Kidney glomerular epithelial cell (primary cell): ENCODE measurements at regions not wholly inside any gene's neighbourhood (a gene's known extent, or its start where the extent isn't known, plus 50 kb on each side); places are given as distances from the start of the nearest gene placed in this dataset.
A peak's percentile ranks its signal among the peaks of the same experiment; 100 is the strongest.

Experiments used
- DNase-seq: peaks from one replicate; lab custom pipeline; 2025; lab: John Stamatoyannopoulos, UW

DNA sequence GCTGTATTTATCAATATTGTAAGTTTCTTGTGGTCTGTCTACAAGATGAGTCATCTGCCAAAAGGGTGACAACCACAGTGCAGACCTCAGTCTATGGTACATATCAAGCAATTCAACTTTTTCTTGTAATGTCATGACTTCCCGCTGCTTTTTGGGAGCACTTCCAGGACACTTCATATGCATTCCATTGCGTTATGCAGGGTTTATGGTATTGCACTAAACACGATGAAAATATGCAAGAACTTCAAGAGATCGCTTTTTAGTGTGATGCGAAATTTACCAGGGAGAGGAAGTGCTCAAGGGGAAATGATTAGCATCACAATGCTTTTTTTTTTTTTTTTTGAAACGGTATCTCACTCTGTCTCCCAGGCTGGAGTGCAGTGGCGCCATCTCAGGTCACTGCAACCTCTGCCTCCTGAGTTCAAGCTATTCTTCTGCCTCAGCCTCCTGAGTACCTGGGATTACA lies 166.5 kb downstream of the TFAP2A start:
- no peak for DNase-seq

DNA sequence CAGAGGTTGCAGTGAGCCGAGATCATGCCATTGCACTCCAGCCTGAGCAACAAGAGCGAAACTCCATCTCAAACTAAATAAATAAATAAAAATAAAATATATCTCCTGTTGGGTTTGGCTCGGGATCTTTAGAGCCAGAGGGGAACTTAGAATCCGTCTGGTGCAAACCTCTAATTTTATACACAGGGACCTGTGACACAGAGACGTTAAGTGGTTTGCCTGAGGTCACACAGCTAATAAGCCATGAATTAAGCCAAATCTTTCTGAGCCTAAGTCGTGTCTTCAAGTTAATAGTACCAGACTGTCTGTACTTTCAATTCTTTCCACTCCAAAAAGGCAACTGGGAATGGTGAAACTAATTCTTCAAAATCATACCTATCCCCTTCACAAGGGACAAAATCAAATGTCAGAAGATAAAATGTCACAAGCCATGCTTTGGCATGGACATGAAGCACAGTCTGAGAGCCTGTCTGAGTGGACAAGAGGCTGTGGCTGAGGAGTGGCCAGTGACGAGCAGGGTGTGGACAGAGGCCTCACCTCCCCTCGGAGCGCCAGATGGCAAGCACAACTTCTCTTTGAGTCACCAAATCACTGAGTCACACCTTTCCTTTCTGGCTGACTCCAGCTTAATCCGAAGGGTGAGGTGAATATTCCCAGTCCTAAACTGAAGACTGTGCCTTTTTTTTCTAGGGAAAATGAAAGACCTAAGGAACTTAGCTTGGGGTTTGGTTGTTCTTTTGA lies 177.4 kb downstream of the TFAP2A start:
- peak; percentile 3 for DNase-seq

DNA sequence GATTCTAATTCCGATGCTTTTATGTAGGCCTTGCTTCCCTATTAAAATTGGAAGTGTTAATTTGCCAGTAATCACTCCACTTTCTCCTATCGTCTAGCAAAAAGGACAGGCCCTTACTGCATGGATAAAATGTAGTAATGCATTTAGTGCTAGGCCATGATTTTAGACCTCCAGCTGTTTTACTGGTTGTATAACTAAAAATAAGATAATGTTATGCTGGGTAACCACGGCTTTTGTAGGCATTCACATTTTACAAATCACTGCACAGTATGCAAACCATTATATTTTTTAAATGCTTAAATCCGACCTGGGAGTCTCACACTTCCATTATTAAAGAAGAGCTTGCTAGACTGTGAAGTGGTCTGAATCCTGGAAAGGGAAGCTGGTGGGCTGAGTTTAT lies 179.5 kb downstream of the TFAP2A start:
- no peak for DNase-seq

DNA sequence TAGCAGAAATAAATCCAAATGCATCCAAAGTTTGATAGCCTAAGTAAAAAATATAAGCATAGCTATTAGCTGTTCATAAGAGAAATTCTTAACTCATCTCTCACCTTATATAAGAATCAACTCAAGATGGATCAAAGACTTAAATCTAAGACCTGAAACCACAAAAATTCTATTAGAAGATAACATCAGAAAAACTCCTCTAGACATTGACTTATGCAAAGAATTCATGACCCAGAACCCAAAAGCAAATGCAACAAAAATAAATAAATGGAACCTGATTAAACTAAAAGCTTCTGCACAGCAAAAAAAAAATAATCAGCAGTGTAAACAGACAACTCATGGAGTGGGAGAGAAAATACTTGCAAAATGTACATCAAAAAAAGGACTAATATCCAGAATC lies 184.3 kb downstream of the TFAP2A start:
- no peak for DNase-seq

DNA sequence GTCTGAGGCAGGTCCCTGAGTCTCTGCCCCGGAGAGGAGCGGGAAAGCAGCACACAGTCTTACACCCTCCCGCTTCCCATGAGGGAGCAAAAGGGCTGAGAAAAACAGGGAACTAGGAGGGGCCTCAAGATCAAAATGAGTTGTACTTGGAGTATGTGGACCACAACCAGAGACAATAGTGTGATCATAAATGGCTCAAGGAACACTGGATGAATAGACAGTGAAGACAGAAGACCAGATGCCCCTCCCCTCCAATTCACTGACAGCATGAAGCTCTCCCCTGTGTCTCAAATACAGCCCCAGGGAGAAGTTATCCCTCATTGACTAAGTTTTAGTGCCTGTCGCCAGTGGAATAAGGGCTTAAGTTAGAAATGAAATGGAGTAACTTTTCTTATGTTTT lies 191.0 kb downstream of the TFAP2A start:
- DNase-seq = no peak

DNA sequence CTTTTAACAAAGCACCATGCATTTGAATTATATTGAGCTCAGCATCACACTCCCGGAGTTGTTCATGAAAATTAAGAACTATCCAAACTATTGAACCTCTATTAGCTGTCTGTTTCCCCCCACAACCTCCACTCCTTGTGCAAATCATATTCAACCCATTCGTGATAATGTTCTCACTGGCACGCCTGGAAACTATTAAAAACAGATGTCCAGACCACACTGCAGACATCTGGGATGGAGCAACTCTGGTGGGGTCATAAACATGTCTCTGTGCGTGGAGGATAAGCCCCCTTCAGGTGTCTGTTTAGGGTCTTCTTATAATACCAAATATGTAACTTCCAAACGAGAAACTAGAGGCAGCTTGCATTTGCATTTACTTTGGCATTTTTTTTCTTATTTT lies 193.7 kb downstream of the TFAP2A start:
- DNase-seq = no peak

DNA sequence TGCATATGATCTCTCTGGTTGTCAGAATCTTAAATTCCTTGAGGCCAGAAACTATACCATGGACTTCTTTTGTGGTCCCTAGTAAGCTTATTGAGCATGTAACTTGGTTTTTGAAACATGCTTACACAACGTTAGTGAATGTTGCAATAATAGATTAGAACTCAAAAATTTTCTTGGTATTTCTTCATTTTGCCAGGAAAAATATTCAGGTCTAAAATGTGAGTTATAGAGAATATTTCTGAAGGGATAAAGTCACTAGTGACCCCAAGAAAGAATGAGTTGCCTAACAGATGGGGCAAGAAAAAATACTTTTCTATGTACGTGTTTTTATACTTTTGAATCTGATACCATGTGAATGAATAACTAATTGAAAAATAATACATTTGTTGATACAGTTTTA lies 195.4 kb downstream of the TFAP2A start:
- no peak for DNase-seq

DNA sequence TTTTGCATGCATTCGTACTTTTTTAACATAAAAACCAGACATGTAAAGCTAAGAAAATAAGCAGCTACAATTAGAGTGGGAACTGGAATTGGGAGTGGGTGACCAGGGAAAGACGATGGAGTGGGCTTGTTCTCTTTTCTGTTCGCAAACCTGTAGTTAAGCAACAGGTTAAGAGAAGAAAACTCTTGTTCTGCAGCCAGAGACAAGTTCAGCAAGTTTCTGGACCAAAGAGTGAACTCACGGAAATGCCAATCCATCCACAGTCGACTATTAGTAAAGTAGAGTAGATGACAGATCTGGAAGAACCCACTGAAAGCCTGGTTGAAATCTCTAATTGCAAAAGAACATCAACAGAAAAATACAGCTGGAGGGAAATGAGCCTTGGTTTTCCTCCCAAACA lies 197.8 kb downstream of the TFAP2A start:
- DNase-seq = no peak

DNA sequence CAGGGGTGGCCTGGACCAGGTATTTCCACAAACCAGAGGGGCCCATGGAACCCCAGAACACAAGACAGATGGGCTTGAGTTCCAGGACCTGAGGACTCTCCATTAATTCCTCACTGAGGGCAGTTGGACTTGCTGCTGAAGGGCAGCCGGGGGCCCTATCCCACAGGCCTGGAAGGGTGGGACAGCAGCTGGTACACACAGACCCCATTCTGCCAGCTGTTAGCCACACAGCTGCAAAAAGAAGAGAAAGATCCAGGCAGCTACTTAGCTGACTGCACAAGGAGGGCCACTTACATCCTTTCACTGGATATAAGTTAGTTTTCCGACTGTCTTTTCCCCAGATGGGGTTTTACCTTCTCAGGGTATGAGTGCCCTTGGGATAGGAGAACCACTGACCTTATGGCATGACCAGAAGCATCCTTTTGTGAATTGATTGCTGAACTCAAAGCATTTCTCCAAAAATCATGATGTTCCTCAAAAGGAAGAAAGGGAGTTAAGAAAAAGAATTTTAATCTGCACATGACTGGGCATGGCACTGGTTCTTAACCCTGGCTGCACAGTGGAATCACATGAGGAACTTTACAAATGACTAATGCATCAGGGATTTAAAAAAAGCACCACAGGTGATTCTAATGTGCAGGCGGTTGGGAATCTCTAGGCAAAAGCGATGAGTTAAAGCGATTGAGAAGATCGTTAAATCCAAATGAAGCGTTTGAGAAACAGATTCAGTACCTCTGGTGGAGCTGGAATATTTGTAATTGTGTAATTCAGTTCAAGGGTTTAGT lies 199.4 kb downstream of the TFAP2A start:
- DNase-seq = no peak

DNA sequence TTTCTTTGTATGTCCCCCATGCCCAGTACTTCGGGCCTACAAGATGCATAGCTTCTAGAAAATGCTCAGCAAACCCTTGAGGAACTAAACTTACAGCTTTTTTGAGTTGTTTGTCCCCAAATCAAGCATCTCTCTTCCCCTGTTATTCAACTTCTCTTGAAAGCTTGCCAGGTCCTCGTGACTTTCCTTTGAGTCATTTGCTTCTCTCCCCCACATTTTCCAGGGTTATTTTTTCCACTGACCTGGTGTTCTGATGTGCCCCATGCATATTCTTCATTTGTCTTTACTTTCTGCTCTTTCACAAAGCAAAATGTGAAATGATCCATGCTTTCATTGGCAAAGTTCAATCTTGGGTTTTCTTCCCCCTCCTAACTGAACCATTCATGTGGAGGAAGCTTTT lies 204.8 kb downstream of the TFAP2A start:
- peak; percentile 27 for DNase-seq

DNA sequence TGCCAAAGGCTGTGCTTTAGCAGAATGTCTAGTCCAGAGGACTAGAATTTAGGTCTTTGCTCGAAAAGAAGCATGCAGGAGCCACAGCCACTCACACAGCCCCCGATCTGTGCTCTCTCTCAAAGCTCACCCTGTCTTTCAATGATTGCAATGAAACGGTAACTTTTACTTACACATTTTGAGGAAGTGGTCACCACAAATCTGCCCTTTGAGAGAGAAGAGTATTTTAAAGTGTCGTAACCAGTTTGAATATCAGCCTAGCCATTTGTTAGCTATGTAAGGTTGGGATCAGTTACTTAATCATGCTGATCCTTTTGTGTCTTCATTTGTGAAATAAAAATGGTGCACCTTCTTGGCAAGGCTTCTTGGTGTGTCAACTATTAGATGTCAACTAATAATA lies 209.0 kb downstream of the TFAP2A start:
- no peak for DNase-seq

DNA sequence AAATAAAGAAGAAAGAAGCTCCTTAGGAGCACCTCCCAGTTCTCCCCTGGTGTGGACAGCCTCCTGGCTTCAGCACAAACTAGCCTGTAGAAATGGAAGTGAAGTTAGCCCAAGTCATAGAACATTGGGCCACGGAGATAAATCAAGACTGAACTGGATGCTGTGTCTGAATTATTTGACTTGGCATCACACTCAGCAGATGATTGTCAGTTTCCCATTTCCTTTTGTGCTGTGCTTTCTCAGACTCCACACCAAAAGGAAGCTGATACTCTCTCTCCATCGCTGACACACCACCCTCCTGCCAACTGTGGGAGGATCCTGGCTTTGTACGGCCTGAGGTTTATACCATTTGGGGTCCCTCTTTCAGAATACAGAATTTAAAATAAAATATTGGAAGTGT lies 209.8 kb downstream of the TFAP2A start:
- DNase-seq = no peak

DNA sequence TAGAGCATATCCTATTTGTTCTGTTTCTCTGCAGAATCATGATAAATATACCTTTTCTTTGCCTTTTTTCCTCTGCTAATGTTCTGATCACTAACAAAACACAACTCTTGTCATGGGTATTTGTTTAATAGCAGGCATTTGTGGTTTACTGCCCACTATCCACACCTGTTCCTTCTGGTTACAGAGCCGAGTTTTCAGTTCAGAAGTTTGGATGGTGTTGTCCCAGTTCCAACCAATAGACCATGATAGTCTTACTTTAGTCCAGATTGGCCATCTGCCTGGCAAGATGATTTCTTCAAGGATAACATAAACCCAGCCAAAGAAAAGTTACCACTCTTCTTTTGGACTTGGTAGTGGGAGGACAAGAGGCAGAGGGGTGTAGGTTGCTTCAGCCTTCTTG lies 211.2 kb downstream of the TFAP2A start:
- DNase-seq = no peak

DNA sequence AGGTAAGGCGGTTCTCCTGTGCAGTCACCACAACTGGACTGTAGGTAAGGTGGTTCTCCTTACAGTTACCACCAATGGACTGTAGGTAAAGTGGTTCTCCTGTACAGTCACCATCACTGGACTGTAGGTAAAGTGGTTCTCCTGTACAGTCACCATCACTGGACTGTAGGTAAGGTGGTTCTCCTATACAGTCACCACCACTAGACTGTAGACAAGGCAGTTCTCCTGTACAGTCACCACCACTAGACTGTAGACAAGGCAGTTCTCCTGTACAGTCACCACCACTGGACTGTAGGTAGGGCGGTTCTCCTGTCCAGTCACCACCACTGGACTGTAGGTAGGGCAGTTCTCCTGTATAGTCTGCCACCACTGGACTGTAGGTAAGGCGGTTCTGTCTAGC lies 212.3 kb downstream of the TFAP2A start:
- DNase-seq = no peak

DNA sequence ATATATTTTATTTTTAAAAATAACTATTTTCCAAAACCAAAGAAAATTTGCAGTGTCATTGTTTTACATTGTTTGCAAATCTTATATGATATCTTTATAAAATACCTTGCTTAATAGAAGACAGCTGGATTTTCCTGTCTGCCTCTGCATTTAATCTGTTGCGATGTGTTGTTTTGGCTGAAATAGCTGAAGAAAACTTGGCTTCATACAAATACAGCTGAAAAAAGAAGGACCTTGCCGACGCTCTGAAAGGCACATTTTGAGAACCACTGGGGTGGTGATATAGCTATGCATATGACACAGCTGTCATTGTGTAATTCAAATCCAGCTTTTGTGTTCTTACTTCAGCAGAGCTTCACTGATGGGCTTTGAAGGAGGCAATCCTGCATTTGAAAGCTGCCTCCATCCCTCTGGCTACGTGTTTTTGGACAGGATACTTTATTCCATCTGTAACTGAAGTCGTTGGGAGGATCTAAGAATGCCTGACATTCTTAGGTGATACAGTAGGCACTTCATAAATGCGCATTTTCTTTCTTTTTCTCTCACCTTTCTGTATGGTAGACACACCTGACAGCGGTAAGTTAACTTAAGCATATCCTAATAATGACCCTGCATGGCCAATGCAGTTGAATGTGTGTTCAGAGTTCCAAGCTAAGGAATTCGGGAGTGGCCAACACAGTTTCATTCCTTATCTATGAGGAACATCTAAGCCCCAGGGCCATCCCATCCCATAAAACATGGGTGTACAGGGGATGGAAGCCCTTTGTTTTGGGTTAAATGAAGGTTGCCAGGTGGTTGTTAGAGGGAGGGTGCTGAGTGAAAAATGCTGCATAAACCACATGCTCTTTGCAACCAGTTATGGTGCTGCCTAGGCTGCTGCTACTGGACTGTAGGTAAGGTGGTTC lies 213.0 kb downstream of the TFAP2A start:
- DNase-seq = no peak

DNA sequence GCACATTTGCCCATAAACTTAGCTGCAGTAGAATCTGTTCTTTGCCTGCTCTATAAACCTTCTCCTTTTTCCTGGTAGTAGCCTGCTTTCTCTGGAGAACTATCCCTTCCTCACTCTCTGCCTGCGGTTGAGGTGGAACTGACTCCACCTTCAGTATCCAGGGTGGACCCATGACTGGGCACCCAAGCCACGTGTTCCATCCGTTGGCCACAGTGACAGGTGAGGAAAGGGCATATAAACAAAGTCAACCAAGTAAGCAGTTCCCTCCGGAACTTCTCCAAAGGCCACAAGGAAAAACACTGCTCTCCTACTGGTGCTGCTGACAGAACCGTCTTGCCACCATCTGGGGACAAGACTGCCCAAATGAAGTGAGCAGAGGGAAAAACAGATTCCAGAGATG lies 218.8 kb downstream of the TFAP2A start:
- DNase-seq = no peak

DNA sequence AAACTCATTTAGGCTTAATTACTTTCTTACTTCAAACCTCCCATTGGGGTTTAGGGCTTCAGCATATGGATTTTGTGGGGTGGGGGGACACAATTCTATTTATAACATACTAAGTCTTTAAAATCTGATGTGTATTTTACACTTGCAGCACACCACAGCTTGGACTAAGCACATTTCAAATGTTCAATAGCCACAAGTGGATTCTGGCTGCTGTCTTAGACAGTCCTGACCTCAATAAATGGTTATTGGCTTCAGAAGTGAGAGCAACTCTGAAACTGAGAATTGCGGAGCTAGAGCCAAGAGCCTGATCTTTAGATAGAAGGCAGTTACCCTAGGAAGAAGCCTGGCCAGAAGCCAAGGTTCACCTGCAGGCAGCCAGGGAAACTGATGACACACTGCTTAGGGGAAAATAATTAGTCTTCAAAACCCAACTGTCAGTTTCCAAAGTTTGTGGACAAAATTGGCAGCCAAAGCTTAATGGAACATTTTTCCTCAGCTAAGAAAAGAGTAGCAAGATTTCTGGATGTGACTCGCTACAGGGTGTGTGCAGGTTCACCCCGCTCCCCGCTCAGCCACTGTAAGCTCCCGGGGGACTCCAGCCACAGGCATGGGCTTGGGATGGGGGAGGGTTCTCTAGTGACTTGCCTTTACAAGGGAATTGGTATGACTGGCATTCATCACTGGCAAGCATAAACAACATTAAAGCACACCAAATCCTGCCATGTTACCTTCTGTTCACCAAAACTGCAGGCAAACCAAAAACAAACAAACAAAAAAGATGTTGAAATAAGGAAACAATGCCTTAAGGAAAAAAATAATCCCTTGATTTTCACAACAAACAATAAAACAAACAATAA lies 219.8 kb downstream of the TFAP2A start:
- no peak for DNase-seq

DNA sequence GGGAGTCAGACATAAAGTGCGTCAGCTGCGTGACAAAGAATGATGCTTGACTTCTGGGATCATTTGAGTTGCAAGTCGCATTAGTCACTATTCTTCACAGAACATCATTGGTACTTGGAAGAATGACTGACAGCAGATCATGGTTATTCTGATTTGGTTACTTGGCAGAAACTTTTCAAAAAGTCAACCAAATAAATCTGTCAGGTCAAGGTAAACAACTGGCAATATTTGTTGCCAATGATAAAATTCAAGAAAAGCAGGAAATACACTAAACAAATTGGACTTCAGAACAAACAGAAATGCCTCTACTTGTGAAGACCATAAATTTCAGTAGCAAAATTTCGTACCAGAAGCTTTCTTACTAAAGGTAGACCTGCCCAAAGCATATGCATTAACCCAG lies 221.6 kb downstream of the TFAP2A start:
- DNase-seq = no peak

DNA sequence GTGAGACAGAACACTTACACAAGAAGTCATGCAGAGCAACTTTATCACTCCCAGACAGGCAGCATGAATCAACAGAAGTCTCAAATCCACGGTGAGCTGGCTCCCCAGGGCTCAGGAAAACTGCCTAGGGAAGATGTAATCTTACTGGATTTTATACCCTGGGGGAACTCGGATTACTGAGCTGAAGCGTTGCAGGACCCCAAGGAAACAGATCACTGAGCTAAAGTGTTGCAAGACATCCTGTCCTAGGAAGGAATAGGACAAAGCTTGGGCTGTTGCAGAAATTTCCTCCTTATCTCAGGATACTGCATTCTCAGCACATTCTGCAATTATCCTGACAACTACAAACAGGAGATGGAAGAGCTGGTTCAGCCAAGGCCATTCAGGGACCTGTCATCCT lies 224.8 kb downstream of the TFAP2A start:
- DNase-seq = no peak

DNA sequence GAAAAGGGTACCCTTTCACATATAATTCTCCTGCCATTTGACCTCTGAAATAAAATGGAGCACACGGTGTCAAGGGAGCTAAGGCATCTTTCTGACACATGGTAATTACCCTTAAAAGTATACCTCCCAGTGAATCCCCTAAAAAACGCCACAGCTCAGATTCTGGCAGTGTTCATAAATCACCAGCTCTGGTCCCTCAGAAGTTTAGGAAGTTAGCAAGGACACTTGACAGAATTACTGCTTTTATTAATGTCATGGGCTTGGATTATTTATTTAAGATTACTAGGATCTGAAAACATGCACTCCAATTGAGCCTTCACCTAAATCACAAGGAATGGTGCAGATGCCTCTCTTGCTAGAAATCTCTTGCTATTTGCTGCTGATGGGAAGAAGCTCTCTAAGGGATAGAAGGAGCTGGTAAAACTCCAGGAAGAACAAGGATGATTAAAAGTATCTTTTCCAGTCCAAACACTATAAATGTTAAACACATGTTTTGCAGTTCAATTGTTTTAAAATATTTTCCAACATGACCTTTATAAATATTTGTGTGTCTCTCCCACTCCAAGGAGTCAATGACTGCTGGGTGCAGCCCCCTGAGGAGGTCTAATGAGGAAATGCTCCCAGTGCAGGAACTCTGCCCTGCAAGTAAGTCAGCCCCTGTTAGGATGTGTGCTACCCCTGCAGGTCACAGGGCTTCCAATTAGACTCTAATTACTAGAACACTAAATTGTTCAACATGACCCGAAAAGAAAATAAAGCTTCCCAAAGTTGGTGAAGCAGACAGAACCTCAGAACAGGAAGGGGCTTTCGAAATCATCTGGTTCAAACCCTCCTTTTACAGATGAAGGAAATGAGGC lies 230.3 kb downstream of the TFAP2A start:
- no peak for DNase-seq
